ENCODE measurements at regions not wholly inside any gene's neighbourhood (a gene's known extent, or its start where the extent isn't known, plus 50 kb on each side); places are given as distances from the start of the nearest gene placed in this dataset.

- TF ChIP-seq, protein P1, sequence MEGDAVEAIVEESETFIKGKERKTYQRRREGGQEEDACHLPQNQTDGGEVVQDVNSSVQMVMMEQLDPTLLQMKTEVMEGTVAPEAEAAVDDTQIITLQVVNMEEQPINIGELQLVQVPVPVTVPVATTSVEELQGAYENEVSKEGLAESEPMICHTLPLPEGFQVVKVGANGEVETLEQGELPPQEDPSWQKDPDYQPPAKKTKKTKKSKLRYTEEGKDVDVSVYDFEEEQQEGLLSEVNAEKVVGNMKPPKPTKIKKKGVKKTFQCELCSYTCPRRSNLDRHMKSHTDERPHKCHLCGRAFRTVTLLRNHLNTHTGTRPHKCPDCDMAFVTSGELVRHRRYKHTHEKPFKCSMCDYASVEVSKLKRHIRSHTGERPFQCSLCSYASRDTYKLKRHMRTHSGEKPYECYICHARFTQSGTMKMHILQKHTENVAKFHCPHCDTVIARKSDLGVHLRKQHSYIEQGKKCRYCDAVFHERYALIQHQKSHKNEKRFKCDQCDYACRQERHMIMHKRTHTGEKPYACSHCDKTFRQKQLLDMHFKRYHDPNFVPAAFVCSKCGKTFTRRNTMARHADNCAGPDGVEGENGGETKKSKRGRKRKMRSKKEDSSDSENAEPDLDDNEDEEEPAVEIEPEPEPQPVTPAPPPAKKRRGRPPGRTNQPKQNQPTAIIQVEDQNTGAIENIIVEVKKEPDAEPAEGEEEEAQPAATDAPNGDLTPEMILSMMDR (IDR thresholded peaks at IDR 0.05) = no peak
- TF ChIP-seq POLR2A (IDR thresholded peaks at IDR 0.05) = no peak
Measured at GRCh38 chr4:174119051-174119450, 164.4 kb downstream of the FBXO8 start.

All from heart left ventricle (tissue), 13 donors.